DMS53 treated with DMSO at 0.1 percent for 48 hours (cell line): ENCODE measurements at regions not wholly inside any gene's neighbourhood (a gene's known extent, or its start where the extent isn't known, plus 50 kb on each side); places are given as distances from the start of the nearest gene placed in this dataset.

Experiments
- DNase-seq: peaks from one replicate; lab custom pipeline; 2025; ENCODE audit not compliant: unreplicated experiment; lab: John Stamatoyannopoulos, UW

DNA sequence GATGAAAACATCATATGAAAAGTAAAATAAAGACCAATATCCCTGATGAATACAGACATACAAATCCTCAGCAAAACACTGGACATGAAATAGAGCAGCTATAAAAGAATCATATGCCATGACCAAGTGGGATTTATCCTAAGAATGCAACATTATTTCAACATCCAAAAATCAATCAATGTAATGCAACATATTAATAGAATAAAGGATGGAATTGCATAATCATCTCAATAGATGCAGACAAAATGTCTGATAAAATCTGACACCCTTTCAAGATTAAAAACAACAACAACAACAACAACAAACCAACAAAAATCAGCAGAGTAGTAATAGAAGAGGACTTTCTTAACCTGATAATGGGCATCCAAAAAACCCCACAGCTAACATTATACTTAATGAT is 63.8 kb upstream of the IL1R1 start:
- DNase-seq: no peak

GRCh38 chr2:102080451-102081242 is 61.9 kb upstream of the IL1R1 start:
- DNase-seq: no peak

DNA sequence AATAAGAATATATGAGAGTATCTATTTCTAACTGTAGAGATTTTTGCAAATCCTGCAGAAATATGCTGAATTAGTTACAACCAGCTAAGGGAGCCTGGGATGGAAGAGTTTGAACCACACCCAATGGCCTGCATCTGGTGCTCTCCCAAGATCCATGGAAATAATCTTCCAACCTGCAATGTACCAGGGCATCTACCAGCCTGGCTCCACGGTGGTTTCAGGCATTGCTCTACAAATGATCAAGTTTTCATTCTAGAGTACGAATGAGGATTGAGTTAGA is 61.4 kb upstream of the IL1R1 start:
- DNase-seq: no peak

DNA sequence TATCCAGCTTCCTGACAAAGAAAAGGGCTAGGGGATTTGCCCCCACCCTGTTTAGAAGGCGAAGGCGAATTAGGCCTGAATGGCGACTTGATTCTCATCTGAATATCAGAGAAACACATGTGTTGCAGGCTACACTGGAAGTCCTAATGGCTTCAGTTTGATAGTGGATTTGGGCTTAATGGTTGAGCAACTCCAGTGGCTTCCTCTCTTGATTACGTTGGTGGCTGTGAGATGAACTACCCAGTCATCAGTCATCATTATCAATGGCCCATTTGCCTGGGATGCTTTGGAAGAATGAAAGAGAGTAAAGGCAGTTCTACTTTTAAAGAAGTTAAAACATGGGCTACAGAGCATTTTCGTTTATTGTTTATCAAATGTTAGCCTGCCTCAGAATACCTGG is 60.9 kb upstream of the IL1R1 start:
- no peak for DNase-seq

DNA sequence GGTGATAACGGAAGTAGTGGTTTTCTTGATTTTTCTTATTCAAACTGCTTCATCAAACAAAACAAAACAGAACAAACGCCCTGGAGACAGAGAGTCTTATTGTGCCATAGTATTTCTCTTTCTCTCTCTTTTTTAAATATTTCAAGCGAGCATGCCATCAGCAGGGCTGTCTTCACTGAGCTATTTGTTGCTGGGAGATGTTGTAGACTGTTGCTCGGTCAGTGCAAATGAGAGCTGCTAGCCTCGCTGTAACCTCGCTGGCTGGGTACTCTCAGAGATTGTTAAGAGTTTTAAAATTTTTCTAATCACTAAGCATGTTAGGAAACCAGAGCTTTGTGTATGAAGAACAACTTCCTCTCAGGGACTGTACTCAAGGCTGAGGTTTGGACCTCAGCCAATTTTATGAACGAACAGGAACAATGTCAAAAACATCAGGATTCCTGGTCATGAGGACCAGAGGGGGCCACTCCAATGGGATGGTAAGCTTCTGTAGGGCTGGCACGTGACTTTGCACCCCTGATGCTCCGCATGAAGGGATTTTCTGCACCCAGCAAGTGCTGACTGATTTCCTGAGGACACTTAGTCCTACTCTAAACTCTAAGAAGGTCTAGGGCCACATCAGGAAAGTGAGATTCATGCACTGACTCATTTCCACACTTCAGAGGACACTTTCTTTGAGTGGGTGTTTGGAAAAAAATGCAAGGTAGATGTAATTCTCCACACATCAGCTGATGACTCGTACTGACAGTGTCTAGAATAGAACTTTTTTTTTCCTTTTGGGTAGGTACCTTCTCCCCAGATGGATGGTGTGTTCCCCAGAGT is 59.8 kb upstream of the IL1R1 start:
- peak; percentile 73 for DNase-seq

GRCh38 chr2:102083393-102083703 is 59.2 kb upstream of the IL1R1 start:
- no peak for DNase-seq

GRCh38 chr2:102084651-102085050 is 57.9 kb upstream of the IL1R1 start:
- DNase-seq: no peak

GRCh38 chr2:102085238-102085637 is 57.3 kb upstream of the IL1R1 start:
- no peak for DNase-seq

DNA sequence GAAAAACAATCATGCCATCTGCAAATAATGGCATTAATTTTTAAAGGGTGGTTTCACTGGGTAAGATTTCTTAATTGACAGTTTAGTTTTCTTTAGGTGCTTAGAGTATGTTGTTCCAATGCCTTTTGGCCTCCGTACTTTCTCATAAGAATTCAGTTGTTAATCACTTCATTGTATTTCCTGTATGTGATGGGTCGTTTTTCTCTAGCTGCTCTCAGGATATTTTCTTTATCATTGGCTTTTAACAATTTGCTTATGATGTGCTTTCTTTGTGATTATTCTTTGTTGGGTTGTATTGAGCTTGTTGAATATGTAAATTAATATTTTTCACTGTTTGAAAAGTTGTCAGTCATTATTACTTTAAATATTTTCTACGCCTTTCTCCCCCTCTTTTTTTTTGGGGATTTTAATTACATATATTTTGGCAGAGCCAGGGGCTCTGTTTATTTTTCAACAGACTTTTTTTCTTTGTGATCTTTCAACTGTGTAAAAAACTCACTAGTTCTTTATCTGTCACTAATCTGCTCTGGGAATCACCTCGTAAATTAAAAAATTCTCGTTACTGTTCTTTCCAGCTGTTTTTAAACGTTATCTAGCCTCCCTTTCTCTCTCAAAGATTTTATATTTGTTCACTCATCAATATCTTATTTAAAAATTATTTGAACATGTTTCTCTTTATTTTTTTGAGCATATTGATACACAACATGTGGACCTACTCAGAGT is 56.2 kb upstream of the IL1R1 start:
- DNase-seq: no peak

DNA sequence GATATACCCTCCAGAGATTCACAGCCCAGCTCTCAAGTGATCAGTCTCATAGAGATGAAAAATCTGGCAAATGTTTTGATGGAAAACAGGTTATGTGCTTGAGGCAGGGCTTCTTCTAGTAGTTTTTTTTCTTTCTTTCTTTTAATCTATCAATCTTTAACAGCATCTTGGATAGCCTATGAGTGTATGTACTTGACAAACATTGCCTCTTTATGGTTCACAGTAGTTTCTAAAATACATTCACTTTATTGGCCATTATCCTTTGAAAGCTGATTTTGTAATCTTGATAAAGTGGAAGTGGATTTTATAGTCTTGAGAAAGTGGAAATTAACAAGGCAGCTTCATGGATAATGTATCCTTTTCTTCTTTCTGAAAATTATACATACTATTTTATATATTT is 51.4 kb upstream of the IL1R1 start:
- no peak for DNase-seq

DNA sequence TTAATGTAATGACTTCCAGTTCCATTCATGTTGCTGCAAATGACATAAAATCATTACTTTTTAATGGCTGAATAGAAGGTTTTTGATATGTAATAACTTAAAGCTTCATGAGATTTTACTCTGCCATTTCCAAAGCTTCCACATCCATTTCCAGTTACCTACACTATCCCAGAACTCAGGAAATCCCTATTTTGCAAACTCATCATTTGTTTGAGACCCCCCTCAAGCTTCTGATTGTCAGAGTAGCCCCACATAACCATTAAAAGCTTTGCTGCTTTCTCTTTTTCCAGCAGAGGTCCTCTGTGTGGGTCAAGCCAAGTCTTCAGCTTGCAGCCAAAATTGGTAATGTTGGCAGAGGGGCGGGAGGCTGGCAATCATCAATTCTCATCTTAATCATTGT is 50.6 kb upstream of the IL1R1 start:
- DNase-seq: no peak

GRCh38 chr2:102092535-102092934 is 50.0 kb upstream of the IL1R1 start:
- no peak for DNase-seq
